Fibroblast of peridontal ligament (primary cell): ENCODE measurements at regions not wholly inside any gene's neighbourhood (a gene's known extent, or its start where the extent isn't known, plus 50 kb on each side); places are given as distances from the start of the nearest gene placed in this dataset.

ENCODE experiments used
- DNase-seq: peaks from one replicate; pipeline ENCODE4 v3.0.0-alpha.2; 2010; ENCODE audit errors: extremely low read depth

DNA sequence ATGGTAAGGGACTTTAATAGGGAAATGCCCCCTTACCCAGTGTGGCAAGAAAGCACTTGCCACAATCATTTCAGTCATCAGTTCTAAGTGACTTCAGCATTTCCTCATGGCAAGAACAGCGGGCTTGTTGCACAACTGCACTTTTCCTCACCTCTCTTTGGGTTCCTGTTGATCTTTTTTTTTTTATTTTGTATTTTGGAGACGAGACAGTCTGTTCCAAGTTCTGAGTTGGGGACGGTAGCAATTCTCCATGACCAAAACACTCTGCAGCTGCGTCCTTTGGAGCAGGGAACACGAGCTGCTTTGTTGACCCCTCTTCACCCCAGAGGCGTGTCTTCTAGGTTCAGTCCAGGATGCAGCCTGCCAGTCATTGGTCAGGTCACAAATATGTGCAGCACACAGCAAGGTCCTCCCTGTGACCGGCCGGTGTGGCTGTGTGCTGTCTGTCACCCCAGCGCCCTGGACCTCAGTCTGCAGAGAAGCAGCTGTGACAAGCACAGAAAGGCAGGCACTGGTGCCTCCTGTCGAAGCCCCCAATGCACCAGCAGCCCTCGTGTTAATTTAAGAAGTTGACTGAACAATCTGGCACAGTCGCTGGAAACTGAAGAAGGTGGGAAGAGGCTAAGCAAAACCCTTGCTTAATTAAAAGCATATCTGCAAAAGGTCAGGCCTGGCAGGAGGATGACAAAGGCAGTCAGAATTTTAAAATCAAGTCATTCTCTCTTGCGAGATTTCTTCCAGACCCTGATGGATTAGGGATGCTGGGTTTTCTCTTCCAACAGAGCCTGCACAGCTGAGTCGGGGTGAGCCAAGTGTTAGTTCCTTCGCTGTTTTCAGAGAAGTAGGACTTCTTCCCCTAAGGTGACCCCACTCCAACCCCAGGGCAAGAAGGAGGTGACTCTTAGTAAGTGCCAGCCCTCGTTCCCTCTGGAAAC, 96.7 kb upstream of the COPS8 start:
- no peak for DNase-seq

DNA sequence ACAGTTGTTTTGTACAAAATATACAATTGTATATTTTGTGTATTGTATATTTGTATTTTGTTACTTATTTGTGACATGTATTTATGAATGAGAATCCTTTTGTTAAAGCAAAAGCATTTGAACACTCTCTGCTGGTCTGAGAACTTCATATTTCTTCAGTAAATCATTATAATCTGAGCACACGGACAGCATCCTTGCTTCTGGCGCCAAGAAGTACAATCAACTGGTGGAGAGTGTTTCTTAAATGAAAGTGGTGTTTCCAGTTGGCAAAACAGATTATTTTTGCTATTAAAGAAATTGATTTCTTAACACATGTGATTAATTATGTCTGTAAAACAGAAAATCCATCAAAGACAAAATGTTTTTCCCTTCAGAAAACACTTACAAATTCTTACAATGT, 95.1 kb upstream of the COPS8 start:
- no peak for DNase-seq

DNA sequence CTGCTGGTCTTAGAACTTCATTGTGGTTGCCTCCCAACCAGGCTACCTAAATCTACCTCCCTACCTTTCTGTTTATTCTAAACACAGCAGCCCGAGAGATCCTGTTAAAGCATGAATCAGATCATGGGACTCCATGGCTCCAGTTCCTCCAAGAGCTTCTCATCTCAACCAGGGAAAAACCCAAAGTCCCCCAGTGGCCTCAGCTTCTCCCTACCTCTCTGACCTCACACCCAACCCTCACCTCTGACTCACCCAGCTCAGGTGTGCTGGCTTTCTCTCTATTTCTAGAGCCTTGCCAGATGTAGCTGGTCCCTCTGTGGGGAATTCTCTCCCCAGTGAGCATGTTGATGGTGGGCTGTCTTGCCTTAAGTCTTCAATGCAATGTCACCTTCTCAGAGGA, 93.8 kb upstream of the COPS8 start:
- no peak for DNase-seq

DNA sequence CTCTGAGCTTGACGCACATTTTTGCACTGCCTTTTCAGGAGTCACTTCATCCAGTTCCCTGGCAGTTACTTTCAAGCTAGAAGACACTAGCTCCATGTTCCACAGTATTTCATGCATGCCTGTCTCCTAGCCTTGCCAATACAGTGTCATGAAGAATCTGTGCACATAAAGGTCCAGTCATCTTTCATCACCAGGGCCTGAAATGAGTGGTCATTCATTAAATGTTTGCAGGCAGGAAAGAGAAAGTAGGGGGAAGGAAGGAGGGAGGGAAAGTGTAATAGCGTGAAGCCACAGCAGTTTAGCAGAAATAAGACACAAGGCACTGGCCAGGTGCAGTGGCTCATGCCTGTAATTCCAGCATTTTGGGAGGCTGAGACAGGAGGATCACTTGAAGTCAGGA, 92.4 kb upstream of the COPS8 start:
- no peak for DNase-seq

DNA sequence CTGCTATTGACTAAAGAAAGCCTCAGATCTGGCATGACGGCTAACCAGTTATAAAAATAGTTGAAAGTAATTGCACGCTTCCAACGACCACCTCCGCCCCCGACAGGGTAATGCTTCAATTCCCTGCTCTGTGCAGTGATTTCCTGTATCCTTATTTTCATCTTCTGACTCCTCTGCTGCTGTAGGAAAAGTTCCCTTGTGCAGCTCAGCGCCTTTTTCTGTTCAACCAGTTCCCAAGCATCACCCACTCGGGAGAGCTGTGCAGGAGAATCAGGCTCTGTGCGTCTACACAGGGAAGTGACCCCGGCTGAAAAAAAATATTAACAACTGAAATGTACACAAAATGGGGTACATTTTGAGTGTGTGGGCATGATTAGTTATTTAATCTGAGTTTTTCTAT, 91.3 kb upstream of the COPS8 start:
- DNase-seq: no peak

DNA sequence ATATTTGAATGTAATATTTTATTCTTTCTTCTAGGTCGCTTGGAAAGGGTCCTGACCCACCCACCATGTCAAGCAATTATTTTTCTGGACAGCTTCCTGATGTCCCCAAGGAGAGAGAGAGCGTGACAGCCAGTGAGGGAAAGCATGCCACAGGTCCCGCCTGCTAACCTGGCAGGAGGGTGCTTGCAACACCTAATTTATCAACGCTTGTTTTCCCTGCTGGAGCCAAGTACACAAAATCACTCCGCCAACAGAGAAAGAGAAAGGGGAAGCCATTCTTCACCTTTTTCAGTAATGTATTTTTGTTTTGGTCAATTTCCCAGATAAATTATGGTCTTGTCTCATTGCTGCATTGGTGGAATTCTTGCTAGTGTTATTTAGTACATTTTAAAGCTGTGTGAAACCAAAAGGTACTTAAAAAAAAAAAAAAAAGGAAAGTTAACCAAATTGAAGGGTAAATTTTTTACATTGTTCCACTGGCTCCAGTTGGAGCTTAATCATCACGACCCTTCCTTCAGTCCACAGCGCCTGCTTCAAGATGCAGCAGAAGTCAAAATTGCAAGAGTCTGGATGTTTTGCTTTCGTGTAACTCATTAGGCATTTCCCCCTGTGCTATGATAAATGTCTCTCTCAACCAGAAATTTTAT, 88.5 kb upstream of the COPS8 start:
- DNase-seq: no peak

DNA sequence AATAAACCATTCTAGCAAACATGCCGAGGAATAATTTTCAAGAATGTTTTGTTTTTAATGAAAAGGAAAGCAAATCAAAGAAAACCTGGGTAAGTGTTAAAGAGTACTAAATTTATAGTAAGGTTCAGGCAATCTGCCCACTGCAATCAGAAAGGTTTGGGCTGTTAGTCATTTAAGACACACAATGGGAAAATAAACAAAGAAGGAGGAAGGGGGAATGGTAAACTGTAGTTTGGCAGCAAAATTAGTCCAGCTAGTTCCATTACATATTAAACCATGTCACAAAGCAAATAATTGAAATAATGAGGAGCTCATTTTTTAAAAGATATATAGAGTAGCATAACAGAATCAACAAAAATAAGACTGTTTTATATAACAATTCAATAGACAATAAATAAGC, 87.5 kb upstream of the COPS8 start:
- peak; percentile 53 for DNase-seq

DNA sequence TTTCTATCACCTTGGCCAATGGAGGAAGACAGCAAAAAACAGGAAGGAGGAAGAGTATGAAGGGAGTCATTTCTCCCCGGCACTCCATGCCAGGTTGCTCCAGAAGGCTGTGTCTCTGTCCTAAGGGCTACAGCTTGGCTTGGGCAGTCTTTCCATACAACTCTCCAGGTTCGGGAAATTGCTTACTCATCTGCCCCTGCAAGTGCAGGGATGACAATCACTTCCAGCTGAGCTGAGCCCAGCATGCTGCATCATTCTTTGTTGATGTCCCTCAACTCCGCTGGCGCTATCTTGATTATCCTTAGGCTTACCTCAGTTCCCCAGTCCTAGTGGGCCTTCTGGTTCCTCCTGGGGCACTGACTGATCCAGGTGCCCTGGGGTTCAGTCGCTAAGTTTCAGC, 86.9 kb upstream of the COPS8 start:
- peak; percentile 15 for DNase-seq

DNA sequence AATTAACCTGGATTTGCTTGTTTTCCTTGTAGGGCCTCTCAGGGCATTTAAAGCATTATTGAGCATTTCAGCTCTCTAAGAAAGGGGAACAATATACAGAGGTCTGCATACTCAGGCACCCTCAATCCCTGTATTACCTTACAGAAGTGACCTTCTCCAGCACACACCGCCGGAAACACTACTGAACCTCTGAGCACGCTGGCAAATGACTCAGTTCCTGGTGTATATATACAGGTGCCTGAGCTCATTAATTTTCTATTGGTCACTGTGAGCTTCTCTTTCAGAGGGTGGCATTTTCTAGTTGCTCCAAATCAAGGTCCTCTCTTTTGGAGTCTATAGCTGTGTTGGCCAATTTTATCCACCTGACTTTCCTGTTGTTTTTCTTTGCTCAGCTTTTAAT, 85.2 kb upstream of the COPS8 start:
- DNase-seq: no peak

DNA sequence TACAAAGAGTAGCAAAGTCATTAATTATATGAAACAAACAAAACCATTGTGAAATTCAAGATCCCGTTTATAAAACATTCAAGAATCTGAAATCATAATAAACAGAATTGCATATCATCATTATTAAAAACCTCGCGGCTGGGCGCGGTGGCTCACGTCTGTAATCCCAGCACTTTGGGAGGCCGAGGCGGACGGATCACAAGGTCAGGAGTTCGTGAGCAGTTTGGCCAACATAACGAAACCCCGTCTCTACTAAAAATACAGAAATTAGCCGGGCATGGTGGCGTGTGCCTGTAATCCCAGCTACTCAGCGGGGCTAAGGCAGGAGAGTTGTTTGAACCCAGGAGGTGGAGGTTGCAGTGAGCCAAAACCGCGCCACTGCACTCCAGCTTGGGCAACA, 80.3 kb upstream of the COPS8 start:
- peak; percentile 10 for DNase-seq

DNA sequence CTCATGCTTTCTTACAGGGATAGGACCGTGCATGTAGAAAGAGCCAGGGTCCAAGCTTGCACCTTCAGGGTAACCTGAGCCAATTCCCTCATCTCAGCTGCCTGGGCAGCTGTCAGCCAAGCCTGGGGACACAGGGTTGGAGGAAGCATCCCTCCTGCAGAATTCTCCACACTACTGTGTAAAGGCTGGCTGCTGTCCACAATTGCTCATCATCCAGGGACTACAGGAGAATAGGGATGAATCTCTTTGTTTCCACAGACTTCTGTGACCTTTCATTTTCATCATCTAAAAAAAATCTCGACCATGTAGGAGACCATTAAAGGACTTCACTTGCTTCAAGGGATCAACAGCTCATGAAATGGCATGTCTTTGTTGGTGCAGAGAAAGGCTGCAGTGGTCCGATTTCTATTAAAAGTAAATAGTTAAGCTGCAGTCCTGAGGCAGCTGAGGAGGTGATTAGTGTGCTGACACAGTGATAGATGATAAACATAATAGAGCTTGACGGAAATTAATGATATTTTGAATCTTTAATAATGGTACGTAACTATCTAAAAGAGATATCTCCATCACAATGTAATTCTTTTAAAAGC, 74.4 kb upstream of the COPS8 start:
- no peak for DNase-seq

DNA sequence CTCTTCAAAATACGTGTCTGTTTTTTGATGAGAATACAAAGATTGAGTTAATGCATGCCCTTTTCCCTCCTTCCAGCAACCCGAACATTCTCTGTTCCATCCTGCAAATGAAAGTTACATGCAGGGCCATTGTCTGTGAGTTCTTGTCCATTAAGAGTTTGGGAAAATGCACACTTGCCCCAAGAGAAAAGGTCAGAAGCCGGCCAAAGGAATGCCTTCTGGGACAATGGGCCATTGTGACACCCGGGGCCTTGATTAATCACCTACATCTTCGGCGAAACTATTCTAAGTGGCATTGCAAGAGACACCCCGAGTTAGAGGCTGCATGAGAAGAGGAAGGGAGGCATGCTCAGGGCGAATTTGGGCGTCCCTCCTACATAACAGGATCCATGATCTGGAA, 73.7 kb upstream of the COPS8 start:
- DNase-seq: no peak

DNA sequence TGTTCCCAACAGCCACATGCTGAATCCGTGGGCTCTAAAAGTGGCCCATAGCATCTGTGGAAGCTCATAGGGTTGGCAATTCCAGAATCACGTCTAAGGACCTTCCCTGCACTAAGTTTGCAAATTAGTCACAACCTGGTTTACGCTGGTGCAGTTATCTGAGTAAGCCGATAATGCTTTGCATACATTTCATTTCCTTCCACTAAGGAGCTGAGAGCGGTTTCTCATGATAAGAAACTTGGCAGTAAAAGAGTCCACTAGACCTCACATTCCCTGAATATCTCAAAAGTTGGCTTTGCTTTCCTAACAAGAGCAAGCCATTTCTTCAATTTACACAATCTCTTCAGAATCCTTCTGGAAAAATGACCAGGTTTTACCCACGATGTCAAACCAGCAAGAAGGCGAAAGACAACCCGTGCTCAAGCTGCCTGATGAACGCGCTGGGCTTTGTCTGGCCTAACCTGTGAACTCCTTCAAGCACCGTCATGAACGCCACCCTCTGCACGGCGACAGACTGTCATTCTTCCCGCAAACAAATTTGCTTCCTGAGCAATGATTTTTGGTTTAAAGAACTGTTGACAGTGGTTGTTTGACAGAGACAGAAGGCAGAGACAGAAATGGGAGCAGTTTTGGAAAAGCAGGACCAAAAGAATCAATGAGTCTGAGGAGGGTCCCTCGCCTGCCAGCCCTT, 73.0 kb upstream of the COPS8 start:
- DNase-seq: peak; percentile 59

DNA sequence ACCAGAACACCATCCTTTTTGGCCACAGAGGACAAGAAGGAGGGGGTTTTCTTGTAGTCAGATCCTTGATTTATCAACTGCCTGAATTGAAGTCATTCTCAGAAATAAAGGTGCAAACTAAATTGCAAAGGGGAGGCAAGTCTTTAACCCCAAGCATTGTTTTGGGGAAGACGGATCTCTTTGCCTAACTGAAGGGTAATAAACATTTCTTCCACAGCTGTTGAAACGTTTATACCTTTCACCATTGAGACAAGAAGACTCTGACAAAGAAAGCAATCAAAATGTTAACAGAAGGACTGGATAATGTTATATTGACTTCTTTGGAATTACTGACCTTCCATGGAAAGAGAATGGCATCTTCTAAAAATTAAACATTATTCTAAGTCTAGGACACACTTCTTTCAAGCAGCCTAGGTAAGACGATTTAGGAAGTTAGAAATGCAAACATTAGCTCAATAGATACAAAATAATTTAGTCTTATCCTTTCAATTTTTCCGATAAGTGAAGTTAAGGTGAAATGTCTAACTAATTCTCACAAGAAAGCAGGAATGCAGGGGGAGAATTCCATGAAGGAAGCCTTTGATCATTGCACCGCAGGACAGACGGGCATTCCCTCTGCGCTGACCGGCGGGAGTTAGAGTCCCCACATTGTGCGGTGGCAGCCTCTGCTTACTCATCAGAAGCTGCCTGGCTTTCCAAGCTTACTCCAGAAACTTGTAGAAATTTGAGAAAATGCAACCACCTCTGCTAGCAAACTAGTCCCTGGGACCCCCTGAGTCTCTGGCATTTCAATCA, 69.4 kb upstream of the COPS8 start:
- DNase-seq: no peak

DNA sequence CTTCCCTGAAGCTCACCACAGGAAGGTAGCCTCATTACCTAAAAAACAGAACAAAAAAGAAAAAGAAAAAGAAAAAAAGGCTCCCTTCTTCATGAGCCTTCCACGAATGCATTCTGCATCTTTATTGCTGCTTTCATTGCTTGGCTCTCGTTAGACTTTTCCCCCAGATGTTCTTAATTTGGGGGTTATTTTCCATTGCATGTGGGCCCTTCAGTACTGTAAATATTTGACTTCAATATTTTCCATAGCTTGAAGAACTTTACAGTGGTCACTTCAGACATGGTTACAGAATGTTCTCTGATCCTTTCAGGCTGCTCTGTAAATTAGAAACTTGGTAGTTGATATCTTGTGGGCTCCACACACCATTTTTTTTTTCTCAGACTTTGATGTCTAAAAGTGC, 65.6 kb upstream of the COPS8 start:
- DNase-seq: peak; percentile 89

DNA sequence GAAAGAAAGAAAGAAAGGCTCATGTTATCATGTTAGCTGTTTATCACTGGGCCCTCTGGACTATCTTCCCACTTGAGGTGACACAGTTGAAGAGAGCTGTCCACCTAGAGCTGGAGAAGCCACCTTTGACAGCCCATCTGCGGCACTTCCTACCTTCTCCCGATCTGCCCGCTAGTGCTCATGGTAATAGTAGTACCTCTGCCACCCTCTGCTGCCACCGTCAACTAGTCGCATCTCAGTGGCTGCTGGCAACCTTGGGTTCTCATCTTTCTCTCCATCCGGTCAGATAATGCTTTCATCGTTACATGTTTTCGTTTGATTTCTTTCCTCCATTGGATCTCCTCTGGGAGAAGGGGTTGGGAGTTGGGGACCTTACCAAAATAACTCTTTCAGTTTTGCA, 63.2 kb upstream of the COPS8 start:
- no peak for DNase-seq

DNA sequence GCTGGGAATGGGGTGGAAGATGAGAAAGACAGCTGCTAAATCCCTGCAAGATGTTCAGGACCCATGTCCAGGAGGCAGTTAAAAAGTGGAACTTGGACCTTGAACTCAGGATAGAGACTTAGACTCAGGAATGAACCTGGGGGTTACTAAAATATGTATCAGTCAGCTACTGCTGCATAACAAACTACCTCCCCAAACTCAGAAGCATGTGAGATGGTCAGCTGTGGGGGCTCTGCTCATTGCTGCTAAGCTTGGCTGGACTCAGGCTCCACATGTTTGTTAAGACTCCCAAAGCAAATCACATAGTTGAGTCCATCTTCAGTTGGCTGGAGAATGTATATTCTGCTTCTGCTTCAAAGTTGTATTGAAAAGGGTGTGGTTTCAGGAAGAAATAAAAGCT, 61.4 kb upstream of the COPS8 start:
- no peak for DNase-seq

DNA sequence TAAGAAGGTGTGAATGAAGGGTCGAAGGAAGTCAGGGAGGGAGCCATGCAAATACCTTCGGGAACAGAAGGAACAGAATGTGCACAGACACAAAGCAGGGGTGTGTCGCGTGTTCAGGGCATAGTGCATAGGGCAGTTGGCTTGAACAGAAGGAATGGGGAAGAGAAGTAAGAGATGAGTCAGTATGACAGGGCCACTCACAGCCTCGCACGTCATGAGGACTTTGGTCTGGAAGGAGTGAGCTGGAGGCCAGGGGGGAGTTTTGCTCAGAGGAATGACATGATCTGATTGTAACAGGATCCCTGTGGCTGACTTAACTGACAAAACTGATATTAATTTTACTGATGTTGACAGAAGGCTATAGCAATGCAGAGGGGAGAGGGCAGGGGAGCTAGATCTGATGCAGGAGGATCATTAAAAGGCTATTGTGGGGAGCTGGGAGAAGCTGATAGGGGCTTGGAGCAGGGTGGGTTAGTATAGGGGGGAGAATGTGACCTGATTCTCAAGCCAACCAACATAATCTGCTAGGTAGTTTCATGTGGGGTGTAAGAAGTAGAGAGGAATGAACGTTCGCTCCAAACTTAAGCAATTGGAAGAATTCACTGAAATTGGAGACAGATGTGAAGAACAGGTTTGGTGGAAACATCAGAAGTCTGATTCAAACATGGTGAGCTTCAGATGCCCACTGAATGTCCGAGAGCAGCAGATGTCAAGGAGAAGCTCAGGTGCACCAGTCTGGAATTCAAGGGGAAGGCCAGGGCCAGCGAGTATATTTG, 60.4 kb upstream of the COPS8 start:
- peak; percentile 88 for DNase-seq

DNA sequence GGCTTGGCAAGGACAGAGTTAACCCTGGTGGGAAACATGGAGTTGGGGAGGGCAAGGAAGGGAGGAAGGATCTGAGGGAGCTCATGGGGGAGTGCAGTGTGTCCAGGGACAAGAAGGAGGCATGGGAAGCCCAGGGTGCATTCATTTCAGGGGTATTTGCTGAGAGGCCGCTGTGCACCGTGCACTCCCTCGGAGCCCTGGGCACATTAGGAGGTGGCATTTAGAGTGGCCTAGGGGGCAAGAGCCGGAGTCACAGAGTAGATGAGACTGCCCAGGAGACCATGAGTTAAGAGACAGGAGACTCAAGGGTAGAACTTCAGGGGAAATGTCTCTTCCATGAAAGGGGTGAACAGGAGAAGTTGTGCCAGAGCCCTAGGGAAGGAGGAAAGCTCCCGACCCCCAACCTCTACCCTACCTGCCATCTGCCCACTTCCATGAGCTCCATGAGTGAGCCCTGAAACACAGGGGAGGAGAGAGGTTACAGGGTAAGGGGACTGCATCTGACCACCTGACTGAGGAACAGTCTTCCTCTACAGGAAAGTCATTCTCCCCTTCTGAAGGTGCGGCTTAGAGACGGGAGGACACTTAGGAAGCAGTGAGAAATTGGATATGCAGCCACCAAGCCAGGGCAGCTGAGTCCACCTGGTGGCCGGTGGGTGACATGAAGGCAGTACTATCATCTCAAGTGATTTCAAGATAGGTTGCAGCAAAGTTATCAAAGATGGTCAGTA, 58.5 kb upstream of the COPS8 start:
- peak; percentile 82 for DNase-seq

DNA sequence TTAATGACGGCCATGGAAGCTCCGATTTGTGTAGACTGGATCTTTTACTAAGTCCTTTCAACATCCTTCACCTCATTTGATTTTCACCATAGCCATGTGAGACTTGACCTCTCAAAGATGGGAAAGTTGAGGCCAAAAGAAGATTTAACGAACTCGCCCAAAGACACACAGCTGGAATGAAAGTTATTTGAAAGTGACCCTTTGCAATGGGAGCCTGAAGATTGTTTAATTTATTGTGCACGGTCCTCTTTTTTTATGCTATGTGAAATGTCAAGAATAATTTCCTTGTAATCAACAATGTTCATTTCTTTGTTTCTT, 58.0 kb upstream of the COPS8 start:
- no peak for DNase-seq
